Osteoblast (primary cell): ENCODE measurements at regions not wholly inside any gene's neighbourhood (a gene's known extent, or its start where the extent isn't known, plus 50 kb on each side); places are given as distances from the start of the nearest gene placed in this dataset.
A peak's percentile ranks its signal among the peaks of the same experiment; 100 is the strongest.

ENCODE experiments used
- DNase-seq: peaks from one replicate; pipeline ENCODE4 v3.0.0; 2011; ENCODE audit warnings: low spot score, mixed read lengths; ENCODE audit not compliant: insufficient read length; ENCODE audit errors: missing footprints
- H2AFZ ChIP-seq: 2 replicates; pipeline ENCODE4 v1.6.0; 2011; ENCODE audit warnings: mild to moderate bottlenecking, low read length
- H3K27ac ChIP-seq: 2 replicates; pipeline ENCODE4 v1.5.1; 2011; ENCODE audit warnings: mild to moderate bottlenecking, low read depth, low read length, moderate library complexity
- H3K27me3 ChIP-seq: 2 replicates; pipeline ENCODE4 v1.6.0; 2012; ENCODE audit warnings: mild to moderate bottlenecking, control low read depth, inconsistent platforms, low read length, moderate library complexity; ENCODE audit not compliant: insufficient read depth
- H3K36me3 ChIP-seq: 2 replicates; pipeline ENCODE4 v1.5.1; 2011; ENCODE audit warnings: mild to moderate bottlenecking, low read length, control low read depth, moderate library complexity; ENCODE audit not compliant: insufficient read depth
- H3K4me1 ChIP-seq: 2 replicates; pipeline ENCODE4 v1.5.1; 2011; ENCODE audit warnings: mild to moderate bottlenecking, low read length, control low read depth, moderate library complexity; ENCODE audit not compliant: insufficient read depth
- H3K4me2 ChIP-seq: 2 replicates; pipeline ENCODE4 v1.6.0; 2011; ENCODE audit warnings: mild to moderate bottlenecking, low read length; ENCODE audit not compliant: insufficient read depth
- H3K4me3 ChIP-seq: fragments of 200-600 bp; sonication (generic); 3 replicates; pipeline ENCODE4 v1.5.1; 2012; ENCODE audit warnings: mild to moderate bottlenecking, low read length, inconsistent platforms; ENCODE audit not compliant: insufficient read depth
- H3K79me2 ChIP-seq: 2 replicates; pipeline ENCODE4 v1.6.0; 2012; ENCODE audit warnings: mild to moderate bottlenecking, low read length, control low read depth, inconsistent platforms; ENCODE audit not compliant: insufficient read depth
- H3K9me3 ChIP-seq: 2 replicates; pipeline ENCODE4 v1.5.1; 2011; ENCODE audit warnings: low read depth, low read length, control low read depth
- H4K20me1 ChIP-seq: 2 replicates; pipeline ENCODE4 v1.6.0; 2012; ENCODE audit warnings: mild to moderate bottlenecking, low read length, control low read depth; ENCODE audit not compliant: insufficient read depth
- CTCF ChIP-seq: IDR thresholded peaks from 2 replicates; pipeline ENCODE4 v1.5.1; 2011; ENCODE audit warnings: mild to moderate bottlenecking, low read depth, low read length, moderate library complexity; ENCODE audit errors: extremely low read depth

GRCh38 chr1:72734415-72734814 is 452.1 kb upstream of the NEGR1 start:
- no peak overlapping the region for H3K4me3 ChIP-seq
- no peaks in the 10 kb centered on the region for H4K20me1 ChIP-seq
- no peaks in the 10 kb centered on the region for H3K9me3 ChIP-seq
- TF ChIP-seq CTCF, result no peak
- H3K4me2 ChIP-seq, result no peak overlapping the region
- no peak overlapping the region for H3K27ac ChIP-seq
- H3K27me3 ChIP-seq, result no peaks in the 10 kb centered on the region
- no peaks in the 10 kb centered on the region for H3K4me1 ChIP-seq
- no peak for DNase-seq
- H3K36me3 ChIP-seq, result no peaks in the 10 kb centered on the region
- H3K79me2 ChIP-seq, result no peaks in the 10 kb centered on the region
- no peak overlapping the region for H2AFZ ChIP-seq

- DNase-seq, result peak; percentile 19
- TF ChIP-seq CTCF, result no peak
- no peaks in the 10 kb centered on the region for H3K27me3 ChIP-seq
- no peaks in the 10 kb centered on the region for H3K79me2 ChIP-seq
- no peak overlapping the region for H3K27ac ChIP-seq
- H4K20me1 ChIP-seq, result no peaks in the 10 kb centered on the region
- H3K4me1 ChIP-seq, result no peaks in the 10 kb centered on the region
- no peak overlapping the region for H3K4me2 ChIP-seq
- no peaks in the 10 kb centered on the region for H3K36me3 ChIP-seq
- H2AFZ ChIP-seq, result no peak overlapping the region
- H3K4me3 ChIP-seq, result no peak overlapping the region
- H3K9me3 ChIP-seq, result no peaks in the 10 kb centered on the region
Observed at GRCh38 chr1:72724951-72725861, 442.9 kb upstream of the NEGR1 start.

- no peak for DNase-seq
- no peaks in the 10 kb centered on the region for H3K9me3 ChIP-seq
- H2AFZ ChIP-seq, result no peak overlapping the region
- H3K79me2 ChIP-seq, result no peaks in the 10 kb centered on the region
- no peaks in the 10 kb centered on the region for H3K36me3 ChIP-seq
- H3K27ac ChIP-seq, result no peak overlapping the region
- no peaks in the 10 kb centered on the region for H3K4me1 ChIP-seq
- H3K27me3 ChIP-seq, result no peaks in the 10 kb centered on the region
- TF ChIP-seq CTCF, result no peak
- no peak overlapping the region for H3K4me3 ChIP-seq
- H4K20me1 ChIP-seq, result no peaks in the 10 kb centered on the region
- H3K4me2 ChIP-seq, result no peak overlapping the region
Observed at GRCh38 chr1:72705921-72706320, 423.6 kb upstream of the NEGR1 start.

GRCh38 chr1:72704841-72705477 is 422.6 kb upstream of the NEGR1 start:
- Histone ChIP-seq H3K4me1 (no peaks in the 10 kb centered on the region), H3K4me3 (no peak overlapping the region), H3K4me2 (no peak overlapping the region), H4K20me1 (no peaks in the 10 kb centered on the region), H3K36me3 (no peaks in the 10 kb centered on the region), H3K27me3 (no peaks in the 10 kb centered on the region), H2AFZ (no peak overlapping the region), H3K27ac (no peak overlapping the region), H3K9me3 (no peaks in the 10 kb centered on the region), H3K79me2 (no peaks in the 10 kb centered on the region)
- no peak for DNase-seq
- TF ChIP-seq CTCF, result no peak
